H1 (cell line): ENCODE measurements at regions not wholly inside any gene's neighbourhood (a gene's known extent, or its start where the extent isn't known, plus 50 kb on each side); places are given as distances from the start of the nearest gene placed in this dataset.

ENCODE experiments used
- CHD7 ChIP-seq: fragments of 300-600 bp; sonication (generic); IDR thresholded peaks from 2 replicates; pipeline ENCODE4 v1.7.1; 2012; ENCODE audit warnings: low read length, moderate library complexity, mild to moderate bottlenecking, inconsistent platforms; ENCODE audit not compliant: insufficient replicate concordance

- TF ChIP-seq CHD7 = no peak
Observed at GRCh38 chr10:28135258-28135657, 136.4 kb upstream of the ODAD2 start (continued).
